Activated naive CD4-positive, alpha-beta T cell treated with anti-CD3 and anti-CD28 coated beads, Interleukin-2, amount 50 U/mL, for 16 hours (primary cell): ENCODE measurements at regions not wholly inside any gene's neighbourhood (a gene's known extent, or its start where the extent isn't known, plus 50 kb on each side); places are given as distances from the start of the nearest gene placed in this dataset.

Source experiments
- DNase-seq: peaks from one replicate; pipeline ENCODE4 v3.0.0-alpha.2; 2020

DNA sequence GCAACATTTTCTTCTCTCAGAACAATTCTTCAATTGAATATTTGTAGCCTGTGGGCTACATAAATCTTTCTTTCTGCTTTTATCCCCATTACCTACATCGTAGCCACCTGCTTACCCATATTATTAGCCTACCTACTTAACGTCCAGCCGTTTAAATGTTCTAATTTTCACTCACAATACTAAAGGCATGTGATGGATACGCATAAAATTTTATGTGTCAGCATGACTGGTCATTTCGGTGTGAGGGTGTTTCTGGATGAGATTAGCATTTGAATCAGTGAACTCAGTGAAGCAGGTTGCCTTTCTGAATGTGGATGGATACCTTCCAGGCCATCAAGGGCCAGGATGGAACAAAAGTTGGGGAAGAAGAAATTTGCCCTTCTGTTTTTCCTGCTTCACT lies 1722.5 kb upstream of the ACO1 start:
- no peak for DNase-seq

DNA sequence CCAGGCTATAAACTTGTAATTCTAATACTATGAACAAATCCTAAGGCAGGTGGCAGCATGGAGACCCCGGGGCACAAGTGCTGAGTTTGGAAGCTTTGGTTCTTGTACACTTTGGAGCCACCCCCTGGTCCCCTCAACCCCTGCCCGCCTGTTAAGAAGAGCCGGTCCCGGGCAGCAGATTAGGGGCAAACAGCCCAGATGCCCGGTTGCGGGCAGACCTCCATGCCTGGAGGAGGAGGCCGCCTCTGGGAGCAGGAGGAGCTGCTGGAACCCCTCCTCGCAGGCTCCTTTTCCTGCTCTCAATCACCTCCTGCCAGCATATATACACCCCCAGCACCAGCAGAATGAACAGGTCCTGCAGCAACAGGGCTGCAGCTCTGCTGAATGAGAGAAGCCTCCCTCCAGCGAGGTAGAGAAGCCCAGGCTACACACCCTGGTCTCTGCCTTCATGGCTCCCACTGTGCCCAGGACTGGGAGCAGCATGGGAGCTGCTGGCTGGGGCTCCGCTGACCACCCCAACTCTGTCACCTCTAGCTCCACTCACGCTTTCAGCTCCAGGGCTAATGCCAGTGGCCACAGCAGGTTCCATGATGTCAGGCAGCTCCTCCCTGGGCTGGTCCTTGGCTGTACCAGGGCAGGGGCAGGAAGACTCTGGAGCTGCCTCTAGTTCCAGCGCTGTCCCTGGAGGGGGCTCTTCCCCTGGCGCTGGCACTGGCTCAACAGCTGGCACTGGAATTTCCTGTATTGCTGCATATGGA lies 1713.5 kb upstream of the ACO1 start:
- DNase-seq = no peak

DNA sequence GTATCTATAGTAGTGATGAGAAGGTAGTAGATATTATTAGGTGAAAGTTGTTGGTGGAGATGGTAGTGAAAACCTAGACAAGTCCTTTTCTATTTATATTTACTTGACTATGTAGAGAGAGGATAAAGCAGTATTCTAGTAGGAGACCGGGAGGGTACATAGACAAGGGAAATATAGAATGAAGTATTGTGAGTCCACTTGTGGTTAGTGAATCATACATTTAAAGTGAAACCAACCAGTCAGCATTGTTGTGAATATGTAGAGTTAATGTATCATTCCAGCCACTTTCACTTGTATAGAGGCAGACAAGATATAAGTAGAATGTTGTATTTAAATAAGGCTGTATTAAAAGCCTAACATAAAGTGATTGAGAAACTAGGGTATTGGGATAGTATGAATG lies 1711.3 kb upstream of the ACO1 start:
- no peak for DNase-seq

DNA sequence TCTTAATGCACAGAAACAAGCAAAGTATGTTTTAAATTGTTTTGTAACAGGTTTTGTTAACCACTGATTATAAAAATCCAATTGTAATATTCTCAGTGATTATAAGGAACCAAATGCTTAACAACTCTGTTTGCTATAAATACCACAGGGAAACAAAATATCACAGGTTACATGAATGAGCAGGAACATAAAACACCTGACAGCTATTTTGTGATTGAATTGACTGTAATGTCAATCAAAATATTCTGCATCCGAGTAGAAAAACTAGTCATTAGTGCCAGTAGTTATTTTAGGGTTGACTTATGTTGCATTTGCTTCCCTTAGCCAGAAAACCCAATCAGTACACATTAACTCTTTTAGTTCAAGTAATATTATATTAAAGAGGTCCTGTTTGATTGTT lies 1707.8 kb upstream of the ACO1 start:
- no peak for DNase-seq

DNA sequence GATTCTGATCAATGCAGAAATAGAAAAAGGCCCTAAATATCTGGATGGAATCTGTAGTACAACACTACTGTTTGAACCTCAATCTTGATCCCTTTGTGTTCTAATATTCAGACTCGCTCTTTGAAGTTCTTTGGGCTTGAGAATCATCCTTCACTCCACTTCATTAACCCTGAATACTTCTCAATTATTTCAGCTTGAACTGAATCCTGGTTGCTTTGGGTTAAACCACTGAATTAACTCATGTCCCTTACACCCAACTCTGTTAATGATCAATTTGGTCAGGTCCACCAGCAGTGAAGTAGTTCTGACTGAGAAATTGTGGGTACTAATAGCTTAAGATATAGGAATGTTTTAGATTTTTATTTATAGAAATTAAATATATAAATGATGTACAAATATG lies 1707.2 kb upstream of the ACO1 start:
- no peak for DNase-seq

GRCh38 chr9:30688801-30689200 lies 1695.6 kb upstream of the ACO1 start:
- DNase-seq = no peak

- DNase-seq = no peak
These were observed 1686.5 kb upstream of the ACO1 start for GRCh38 chr9:30697958-30698357.

DNA sequence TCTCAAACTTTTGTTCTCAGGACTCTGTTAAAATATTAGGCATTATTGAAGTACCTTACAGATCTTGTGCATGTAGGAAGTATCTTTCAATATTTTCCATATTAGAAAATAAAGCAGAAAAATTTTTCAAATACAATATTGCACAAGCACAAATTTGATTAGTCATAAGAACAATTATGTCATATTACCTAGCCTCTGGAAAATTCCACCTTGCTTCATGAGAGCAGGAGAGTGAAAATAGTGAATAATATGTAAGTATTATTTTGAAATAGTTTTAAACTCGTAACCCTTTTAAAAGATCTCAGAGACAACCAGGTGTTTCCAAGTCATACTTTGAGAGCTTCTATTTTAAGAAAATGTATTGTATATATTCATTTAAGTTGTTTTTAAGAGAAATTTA lies 1672.9 kb upstream of the ACO1 start:
- no peak for DNase-seq

- DNase-seq = no peak
These were observed 1671.2 kb upstream of the ACO1 start for GRCh38 chr9:30713243-30713642.

- no peak for DNase-seq
These were observed 1670.1 kb upstream of the ACO1 start for GRCh38 chr9:30714389-30714788.

DNA sequence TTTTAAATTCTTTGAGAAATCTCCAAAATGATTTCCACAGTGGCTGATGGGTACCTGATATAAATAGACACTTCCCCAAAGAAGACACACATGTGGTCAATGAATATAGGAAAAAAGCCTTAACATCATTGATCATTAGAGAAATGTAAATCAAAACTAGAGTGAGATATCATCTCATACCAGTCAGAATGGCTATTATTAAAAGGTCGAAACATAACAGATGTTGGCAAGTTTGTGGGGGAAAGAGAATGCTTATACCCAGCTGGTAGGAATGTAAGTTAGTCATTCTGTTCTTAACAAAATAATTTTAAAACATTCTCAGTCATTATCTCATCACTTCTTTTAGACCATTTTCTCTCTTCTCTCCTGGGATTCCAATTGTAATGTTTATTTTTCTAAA lies 1666.0 kb upstream of the ACO1 start:
- DNase-seq = no peak

DNA sequence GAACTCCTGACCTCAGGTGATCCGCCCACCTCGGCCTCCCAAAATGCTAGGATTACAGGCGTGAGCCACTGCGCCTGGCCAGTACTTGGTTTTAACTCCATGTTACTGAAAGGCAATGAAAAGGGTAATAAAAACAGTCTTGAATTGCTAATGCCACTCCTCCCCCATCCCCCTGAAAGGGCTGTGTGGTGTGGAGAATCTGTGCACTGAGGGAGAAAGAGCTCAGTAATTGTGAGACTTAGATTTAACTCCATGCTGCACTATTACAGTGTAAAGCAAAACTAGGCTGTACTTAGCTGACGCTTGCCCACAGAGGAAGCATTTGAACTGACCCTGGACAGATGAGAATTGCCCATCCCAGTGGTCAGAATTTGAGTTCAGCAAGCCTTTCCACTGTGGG lies 1662.4 kb upstream of the ACO1 start:
- DNase-seq = no peak

GRCh38 chr9:30723656-30724055 lies 1660.8 kb upstream of the ACO1 start:
- DNase-seq = no peak

DNA sequence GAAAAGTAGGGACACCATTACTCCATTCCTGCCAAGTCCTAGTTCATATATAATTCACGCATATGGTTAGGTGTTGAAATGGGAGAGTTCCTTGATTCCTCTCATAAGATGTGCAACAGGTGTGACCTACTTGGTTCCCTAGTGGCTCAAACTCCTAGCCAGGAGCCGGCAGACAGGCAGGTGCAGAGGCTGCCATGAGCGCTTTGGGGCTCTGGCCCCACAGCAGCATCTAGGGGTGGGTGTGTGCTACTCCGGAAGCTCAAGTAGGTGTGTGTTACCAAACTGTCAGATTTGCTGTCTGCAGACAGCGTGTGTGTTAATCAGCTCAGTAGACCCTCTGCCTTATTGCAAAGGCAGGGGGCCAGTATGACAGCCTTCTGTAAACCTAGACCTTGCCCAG lies 1652.4 kb upstream of the ACO1 start:
- DNase-seq = no peak

GRCh38 chr9:30744871-30745270 lies 1639.6 kb upstream of the ACO1 start:
- no peak for DNase-seq

- DNase-seq = no peak
These were observed 1637.9 kb upstream of the ACO1 start for GRCh38 chr9:30746589-30746988.

GRCh38 chr9:30757723-30758122 lies 1626.7 kb upstream of the ACO1 start:
- DNase-seq = no peak

DNA sequence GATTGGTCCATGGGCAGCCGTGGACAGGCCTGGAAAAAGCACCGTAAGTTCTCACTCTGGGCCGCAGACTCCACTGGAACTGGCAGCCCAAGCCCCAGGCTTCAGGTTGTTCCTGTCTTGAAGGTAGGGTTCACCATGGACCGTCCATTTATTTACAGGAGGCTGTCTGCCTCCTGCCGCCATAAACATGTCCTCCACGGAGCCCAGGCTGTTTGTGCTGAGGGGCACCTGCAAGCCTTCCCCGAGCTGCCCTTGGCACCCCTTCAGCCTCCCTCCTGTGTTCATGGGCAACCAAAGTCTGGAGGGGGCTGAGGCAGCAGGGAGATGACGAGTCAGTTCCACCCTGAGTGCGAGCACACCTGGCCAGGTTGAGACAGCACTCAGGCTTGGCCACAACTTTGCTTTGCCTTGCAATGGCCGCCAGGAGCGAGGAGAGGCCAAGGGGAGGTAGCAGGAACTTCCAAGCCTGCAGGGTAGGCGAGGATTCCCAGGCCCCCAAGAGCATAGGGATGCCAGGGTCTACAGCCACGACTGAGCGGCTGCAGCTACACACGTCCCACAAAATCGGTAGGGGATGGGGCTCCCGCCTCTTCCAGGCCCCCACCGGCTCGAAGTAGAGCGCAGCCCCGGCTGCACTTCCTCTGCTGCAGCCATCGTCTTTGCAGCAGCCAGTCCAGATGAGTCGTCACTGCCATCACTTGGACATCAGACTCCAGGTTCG lies 1625.6 kb upstream of the ACO1 start:
- no peak for DNase-seq

GRCh38 chr9:30765318-30765717 lies 1619.1 kb upstream of the ACO1 start:
- DNase-seq = no peak

GRCh38 chr9:30771163-30771708 lies 1613.2 kb upstream of the ACO1 start:
- DNase-seq = no peak

DNA sequence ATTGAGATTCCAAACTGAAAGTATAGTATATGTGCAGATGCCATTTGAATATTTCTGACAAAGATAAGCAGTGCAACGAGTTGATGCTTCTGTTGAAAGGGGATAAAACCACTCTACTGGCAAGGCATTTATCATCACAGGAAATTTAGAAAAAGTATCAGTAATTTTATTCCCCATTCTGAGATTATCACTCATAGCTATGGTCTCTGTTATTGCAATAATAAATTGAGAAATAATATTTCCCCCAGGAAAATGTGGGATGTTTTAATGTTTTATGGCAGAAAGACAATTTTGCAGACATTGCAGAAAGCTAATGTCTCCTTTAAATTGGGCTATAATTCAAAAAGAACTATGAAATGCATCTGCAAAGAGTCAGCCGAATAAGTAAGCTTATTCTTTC lies 1612.7 kb upstream of the ACO1 start:
- DNase-seq = no peak

GRCh38 chr9:30773427-30773826 lies 1611.0 kb upstream of the ACO1 start:
- DNase-seq = no peak

DNA sequence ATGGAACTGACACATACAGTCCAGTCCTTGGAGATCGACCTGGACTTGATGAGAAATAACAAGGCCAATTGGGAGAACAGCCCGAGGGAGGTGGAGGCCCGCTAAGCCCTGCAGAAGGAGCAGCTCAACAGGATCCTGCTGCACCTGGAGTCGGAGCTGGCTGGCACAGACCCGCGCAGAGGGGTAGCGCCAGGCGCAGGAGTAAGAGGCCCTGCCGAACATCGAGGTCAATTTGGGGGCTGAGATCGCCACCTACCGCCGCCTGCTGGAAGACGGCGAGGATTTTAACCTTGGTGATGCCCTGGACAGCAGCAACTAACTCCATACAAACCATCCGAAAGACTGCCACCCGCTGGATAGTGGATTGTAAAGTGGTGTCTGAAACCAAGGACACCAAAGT lies 1610.1 kb upstream of the ACO1 start:
- DNase-seq = no peak

DNA sequence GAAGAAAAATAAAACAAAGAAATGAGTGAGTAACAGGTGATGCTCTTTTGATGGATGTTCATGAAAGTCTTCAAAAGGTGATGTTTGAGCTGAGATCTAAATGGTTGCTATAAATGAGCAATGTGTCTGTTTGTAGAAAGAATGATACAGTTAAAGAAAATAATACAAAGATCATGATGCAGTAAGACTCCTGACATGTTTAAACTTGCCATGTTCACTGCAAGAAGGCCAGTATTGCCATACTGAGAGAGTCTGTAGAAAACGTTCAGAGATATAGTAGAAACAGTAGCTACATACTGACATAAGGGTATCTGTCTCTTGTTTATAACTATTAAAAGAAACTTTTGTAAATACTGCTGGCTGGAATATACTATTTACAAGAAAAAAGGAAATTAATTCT lies 1609.2 kb upstream of the ACO1 start:
- DNase-seq = no peak

GRCh38 chr9:30796764-30797163 lies 1587.7 kb upstream of the ACO1 start:
- DNase-seq = no peak
